Cardiac muscle cell (in vitro differentiated cells and primary cell): ENCODE measurements at regions not wholly inside any gene's neighbourhood (a gene's known extent, or its start where the extent isn't known, plus 50 kb on each side); places are given as distances from the start of the nearest gene placed in this dataset.

Source experiments
- DNase-seq, 2 donors: peaks; one replicate each; pipeline versions ENCODE4 v3.0.0 to v3.0.0-alpha.2; 2010 to 2017; ENCODE audit warnings: low read depth in 1 of 2, low spot score in 1 of 2
- H3K27ac ChIP-seq: fragments of 200-600 bp; sonication (generic); 2 replicates; pipeline ENCODE4 v1.5.1; 2016
- H3K27me3 ChIP-seq: fragments of 200-600 bp; sonication (generic); 2 replicates; pipeline ENCODE4 v1.6.0; 2016; ENCODE audit warnings: control low read depth
- H3K36me3 ChIP-seq: fragments of 200-600 bp; sonication (generic); 2 replicates; pipeline ENCODE4 v1.5.1; 2016; ENCODE audit warnings: control low read depth
- H3K4me1 ChIP-seq: fragments of 200-600 bp; sonication (generic); 2 replicates; pipeline ENCODE4 v1.8.1; 2017; ENCODE audit warnings: low read depth, mild to moderate bottlenecking, mixed run types
- H3K4me3 ChIP-seq: fragments of 200-600 bp; sonication (generic); 2 replicates; pipeline ENCODE4 v1.5.1; 2016; ENCODE audit warnings: mild to moderate bottlenecking
- H3K9me3 ChIP-seq: fragments of 200-600 bp; sonication (generic); 2 replicates; pipeline ENCODE4 v1.5.1; 2017; ENCODE audit warnings: low read depth, mild to moderate bottlenecking, control low read depth
- TF ChIP-seq, protein P1 (sequence below): IDR thresholded peaks from 2 replicates; pipeline ENCODE4 v1.5.1; 2012; ENCODE audit warnings: low read depth, mild to moderate bottlenecking, low read length

DNA sequence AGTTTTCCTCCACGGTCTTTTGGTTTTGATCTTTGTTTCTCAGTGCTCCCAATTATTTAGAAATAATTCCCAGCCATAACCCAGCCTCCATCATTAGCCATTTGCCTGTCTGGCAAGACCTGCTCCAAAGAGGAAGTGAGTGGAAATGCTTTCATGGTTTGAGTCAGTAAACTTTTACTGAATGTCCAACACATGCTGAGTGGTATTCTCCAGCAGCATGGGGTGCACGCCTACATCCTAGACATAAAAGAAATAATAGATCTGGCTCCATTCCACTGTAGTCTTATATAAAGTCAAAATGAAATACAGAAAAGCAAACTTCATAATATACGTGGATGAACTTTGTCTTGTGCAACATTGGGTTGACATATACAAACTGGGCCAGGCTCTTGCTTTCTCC lies 757.2 kb downstream of the TLE1 start:
- DNase-seq: no peak
- TF ChIP-seq, protein P1, sequence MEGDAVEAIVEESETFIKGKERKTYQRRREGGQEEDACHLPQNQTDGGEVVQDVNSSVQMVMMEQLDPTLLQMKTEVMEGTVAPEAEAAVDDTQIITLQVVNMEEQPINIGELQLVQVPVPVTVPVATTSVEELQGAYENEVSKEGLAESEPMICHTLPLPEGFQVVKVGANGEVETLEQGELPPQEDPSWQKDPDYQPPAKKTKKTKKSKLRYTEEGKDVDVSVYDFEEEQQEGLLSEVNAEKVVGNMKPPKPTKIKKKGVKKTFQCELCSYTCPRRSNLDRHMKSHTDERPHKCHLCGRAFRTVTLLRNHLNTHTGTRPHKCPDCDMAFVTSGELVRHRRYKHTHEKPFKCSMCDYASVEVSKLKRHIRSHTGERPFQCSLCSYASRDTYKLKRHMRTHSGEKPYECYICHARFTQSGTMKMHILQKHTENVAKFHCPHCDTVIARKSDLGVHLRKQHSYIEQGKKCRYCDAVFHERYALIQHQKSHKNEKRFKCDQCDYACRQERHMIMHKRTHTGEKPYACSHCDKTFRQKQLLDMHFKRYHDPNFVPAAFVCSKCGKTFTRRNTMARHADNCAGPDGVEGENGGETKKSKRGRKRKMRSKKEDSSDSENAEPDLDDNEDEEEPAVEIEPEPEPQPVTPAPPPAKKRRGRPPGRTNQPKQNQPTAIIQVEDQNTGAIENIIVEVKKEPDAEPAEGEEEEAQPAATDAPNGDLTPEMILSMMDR: no peak

DNA sequence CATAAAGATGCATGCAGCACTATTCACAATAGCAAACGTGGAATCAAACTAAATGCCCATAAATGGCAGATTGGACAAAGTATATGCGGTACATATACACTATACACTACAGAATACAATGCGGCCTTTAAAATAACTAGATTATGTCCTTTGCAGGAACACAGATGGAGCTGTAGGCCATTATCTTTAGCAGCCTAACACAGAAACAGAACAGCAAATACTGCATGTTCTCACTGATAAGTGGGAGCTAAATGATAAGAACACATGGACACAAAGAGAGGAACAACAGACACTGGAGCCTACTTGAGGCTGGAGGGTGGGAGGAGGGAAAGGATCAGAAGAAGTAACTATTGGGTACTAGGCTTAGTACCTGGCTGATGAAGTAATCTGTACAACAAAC lies 758.2 kb downstream of the TLE1 start:
- H3K4me1 ChIP-seq: no peaks in the 10 kb centered on the region
- H3K4me3 ChIP-seq: no peak overlapping the region
- DNase-seq: no peak
- H3K9me3 ChIP-seq: no peaks in the 10 kb centered on the region
- no peaks in the 10 kb centered on the region for H3K36me3 ChIP-seq
- H3K27ac ChIP-seq: no peak overlapping the region
- TF ChIP-seq, protein P1: no peak
- H3K27me3 ChIP-seq: no peaks in the 10 kb centered on the region

More for the DNA sequence above, 757.2 kb downstream of the TLE1 start:
- H3K27me3 ChIP-seq: no peaks in the 10 kb centered on the region
- no peaks in the 10 kb centered on the region for H3K4me1 ChIP-seq
- no peaks in the 10 kb centered on the region for H3K36me3 ChIP-seq
- no peaks in the 10 kb centered on the region for H3K9me3 ChIP-seq
- H3K27ac ChIP-seq: no peak overlapping the region
- no peak overlapping the region for H3K4me3 ChIP-seq

DNA sequence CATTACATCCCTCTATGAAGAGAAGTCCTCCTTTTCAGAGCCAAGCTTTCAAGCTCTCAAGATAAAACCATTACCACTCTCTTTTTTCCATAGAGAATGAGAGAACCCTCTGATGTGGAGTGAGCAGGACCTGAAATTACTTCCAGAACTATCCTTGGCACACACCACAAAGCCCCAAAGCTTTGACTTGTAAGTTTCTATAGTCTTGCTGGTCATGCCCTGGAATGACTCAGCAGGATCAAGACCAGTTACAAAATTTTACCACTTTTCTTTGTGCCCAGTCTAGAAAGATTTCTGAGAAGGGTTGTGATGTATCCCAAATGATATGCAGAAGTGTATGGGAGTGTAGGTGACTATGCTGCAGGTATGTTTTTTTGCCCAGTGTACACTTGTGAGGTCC lies 760.6 kb downstream of the TLE1 start:
- no peak for DNase-seq
- no peaks in the 10 kb centered on the region for H3K27me3 ChIP-seq
- TF ChIP-seq, protein P1: no peak
- no peaks in the 10 kb centered on the region for H3K4me1 ChIP-seq
- no peak overlapping the region for H3K4me3 ChIP-seq
- H3K9me3 ChIP-seq: no peaks in the 10 kb centered on the region
- no peaks in the 10 kb centered on the region for H3K36me3 ChIP-seq
- H3K27ac ChIP-seq: no peak overlapping the region

DNA sequence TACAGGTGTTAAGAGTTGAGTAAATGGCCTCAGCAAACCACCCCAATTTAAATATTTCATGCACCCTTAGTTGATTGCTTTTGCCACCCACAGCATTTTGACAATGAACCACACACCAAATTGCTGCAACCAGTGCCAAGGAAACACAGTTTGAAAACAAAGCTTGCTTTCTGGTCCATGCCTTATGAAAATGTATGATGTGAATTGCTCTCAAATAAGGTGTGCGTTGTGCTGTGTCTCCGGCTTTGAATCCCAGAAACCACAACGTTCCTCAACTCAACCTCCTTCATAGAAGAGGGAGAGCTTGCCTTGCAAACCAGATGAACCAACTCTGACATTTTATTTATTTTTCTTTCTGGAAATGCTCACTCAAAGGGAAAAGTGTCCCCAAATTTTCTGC lies 762.7 kb downstream of the TLE1 start:
- H3K36me3 ChIP-seq: no peaks in the 10 kb centered on the region
- TF ChIP-seq, protein P1: no peak
- H3K27ac ChIP-seq: no peak overlapping the region
- no peak for DNase-seq
- no peaks in the 10 kb centered on the region for H3K27me3 ChIP-seq
- H3K4me3 ChIP-seq: no peak overlapping the region
- no peaks in the 10 kb centered on the region for H3K9me3 ChIP-seq
- no peaks in the 10 kb centered on the region for H3K4me1 ChIP-seq

DNA sequence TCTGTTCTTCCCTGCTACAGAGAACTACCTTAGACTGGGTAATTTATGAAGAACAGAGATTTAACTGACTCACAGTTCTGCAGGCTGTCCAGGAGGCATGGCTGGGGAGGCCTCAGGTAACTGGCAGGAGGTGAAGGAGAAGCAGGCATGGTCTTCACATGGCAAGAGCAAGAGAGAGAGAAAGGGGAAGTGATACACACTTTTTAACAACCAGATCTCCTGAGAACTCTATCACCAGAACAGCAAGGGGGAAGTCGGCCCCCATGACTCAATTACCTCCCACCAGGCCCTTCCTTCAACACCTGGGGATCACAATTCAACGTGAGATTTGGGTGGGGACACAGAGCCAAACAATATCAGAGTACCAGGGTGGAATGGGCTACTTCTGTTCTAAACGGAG lies 766.8 kb downstream of the TLE1 start:
- H3K4me1 ChIP-seq: no peaks in the 10 kb centered on the region
- no peak overlapping the region for H3K27ac ChIP-seq
- TF ChIP-seq, protein P1: no peak
- no peaks in the 10 kb centered on the region for H3K27me3 ChIP-seq
- no peak overlapping the region for H3K4me3 ChIP-seq
- DNase-seq: no peak
- H3K36me3 ChIP-seq: no peaks in the 10 kb centered on the region
- no peaks in the 10 kb centered on the region for H3K9me3 ChIP-seq

DNA sequence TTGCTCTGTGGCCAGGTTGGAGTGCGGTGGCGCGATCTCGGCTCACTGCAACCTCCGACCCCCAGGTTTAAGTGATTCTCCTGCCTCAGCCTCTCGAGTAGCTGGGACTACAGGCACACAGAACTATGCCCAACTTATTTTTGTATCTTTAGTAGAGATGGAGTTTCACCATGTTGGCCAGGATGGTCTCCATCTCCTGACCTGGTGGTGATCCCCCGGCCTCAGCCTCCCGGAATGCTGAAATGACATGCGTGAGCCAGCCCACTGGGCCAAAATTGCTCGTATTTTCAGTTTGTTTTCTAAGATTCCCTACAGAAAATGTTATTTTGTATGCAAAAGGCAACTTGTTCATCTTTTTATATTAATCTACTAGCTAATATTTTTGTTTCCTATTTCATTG lies 782.6 kb downstream of the TLE1 start:
- no peak for DNase-seq
- H3K27me3 ChIP-seq: no peaks in the 10 kb centered on the region
- H3K4me1 ChIP-seq: no peaks in the 10 kb centered on the region
- TF ChIP-seq, protein P1: no peak
- H3K4me3 ChIP-seq: no peak overlapping the region
- H3K27ac ChIP-seq: no peak overlapping the region
- no peaks in the 10 kb centered on the region for H3K36me3 ChIP-seq
- H3K9me3 ChIP-seq: no peaks in the 10 kb centered on the region
